Astrocyte (in vitro differentiated cells and primary cell): ENCODE measurements at regions not wholly inside any gene's neighbourhood (a gene's known extent, or its start where the extent isn't known, plus 50 kb on each side); places are given as distances from the start of the nearest gene placed in this dataset.

Experiments
- DNase-seq: peaks from one replicate; pipeline ENCODE4 v3.0.0-alpha.2; 2010; ENCODE audit warnings: low read depth
- FAIRE-seq: peaks from 2 replicates; lab custom pipeline; 2011; peaks lifted over from hg19 to GRCh38; lab: Jason Lieb, UNC
- H2AFZ ChIP-seq: 2 replicates; pipeline ENCODE4 v1.6.0; 2012; ENCODE audit warnings: low read depth, low read length, inconsistent platforms
- H3K27ac ChIP-seq: 2 replicates; pipeline ENCODE4 v1.5.1; 2011; ENCODE audit warnings: low read depth, low read length, inconsistent platforms
- H3K27me3 ChIP-seq: 2 replicates; pipeline ENCODE4 v1.6.0; 2011; ENCODE audit warnings: low read length, inconsistent platforms; ENCODE audit not compliant: insufficient read depth
- H3K36me3 ChIP-seq: 2 replicates; pipeline ENCODE4 v1.5.1; 2011; ENCODE audit warnings: low read length, inconsistent platforms; ENCODE audit not compliant: insufficient read depth
- H3K4me1 ChIP-seq: 2 replicates; pipeline ENCODE4 v1.5.1; 2011; ENCODE audit warnings: low read length, inconsistent platforms; ENCODE audit not compliant: insufficient read depth
- H3K4me2 ChIP-seq: 2 replicates; pipeline ENCODE4 v1.6.0; 2012; ENCODE audit warnings: low read length, inconsistent platforms
- H3K4me3 ChIP-seq: 2 replicates; pipeline ENCODE4 v1.5.1; 2011; ENCODE audit warnings: low read depth, mild to moderate bottlenecking, low read length, inconsistent platforms; ENCODE audit not compliant: insufficient read depth
- H3K79me2 ChIP-seq: 2 replicates; pipeline ENCODE4 v1.6.0; 2012; ENCODE audit warnings: mild to moderate bottlenecking, low read length, inconsistent platforms; ENCODE audit not compliant: insufficient read depth
- H3K9ac ChIP-seq: 2 replicates; pipeline ENCODE4 v1.6.0; 2012; ENCODE audit warnings: mild to moderate bottlenecking, low read length, inconsistent platforms
- H3K9me3 ChIP-seq: 2 replicates; pipeline ENCODE4 v1.5.1; 2012; ENCODE audit warnings: low read depth, mild to moderate bottlenecking, low read length, inconsistent platforms; ENCODE audit not compliant: insufficient read depth
- H4K20me1 ChIP-seq: 2 replicates; pipeline ENCODE4 v1.6.0; 2012; ENCODE audit warnings: low read length, inconsistent platforms; ENCODE audit not compliant: insufficient read depth
- H3K27ac Mint-ChIP-seq: one replicate; pipeline ENCODE4 v1.8.0; 2021; ENCODE audit warnings: mild to moderate bottlenecking, mixed read lengths; ENCODE audit not compliant: unreplicated experiment
- H3K27me3 Mint-ChIP-seq: one replicate; pipeline ENCODE4 v1.8.0; 2021; ENCODE audit warnings: low read depth, mixed read lengths; ENCODE audit not compliant: unreplicated experiment
- H3K36me3 Mint-ChIP-seq: one replicate; pipeline ENCODE4 v1.8.0; 2021; ENCODE audit warnings: low read depth, mixed read lengths; ENCODE audit not compliant: unreplicated experiment
- H3K4me1 Mint-ChIP-seq: one replicate; pipeline ENCODE4 v1.8.0; 2021; ENCODE audit warnings: low read depth, mixed read lengths; ENCODE audit not compliant: unreplicated experiment
- H3K4me3 Mint-ChIP-seq: one replicate; pipeline ENCODE4 v1.8.0; 2021; ENCODE audit warnings: mild to moderate bottlenecking, moderate library complexity, mixed read lengths; ENCODE audit not compliant: unreplicated experiment
- H3K9me3 Mint-ChIP-seq: one replicate; pipeline ENCODE4 v1.8.0; 2021; ENCODE audit warnings: mild to moderate bottlenecking, mixed read lengths; ENCODE audit not compliant: unreplicated experiment
- CTCF ChIP-seq: IDR thresholded peaks from 2 replicates; pipeline ENCODE4 v1.5.1; 2011; ENCODE audit warnings: low read depth, mild to moderate bottlenecking, inconsistent platforms, low read length, moderate library complexity; ENCODE audit not compliant: insufficient read depth
- EZH2 ChIP-seq: IDR thresholded peaks from 2 replicates; pipeline ENCODE4 v1.6.1; 2012; ENCODE audit warnings: mild to moderate bottlenecking, low read length, inconsistent platforms; ENCODE audit not compliant: insufficient read depth

GRCh38 chrX:107559506-107559905 is 68.8 kb upstream of the PRPS1 start:
- H4K20me1 ChIP-seq, result no peaks in the 10 kb centered on the region
- H3K27ac Mint-ChIP-seq, result peak overlapping the region; percentile 81
- no peak overlapping the region for H3K27ac ChIP-seq
- no peaks in the 10 kb centered on the region for H3K36me3 ChIP-seq
- H3K4me3 ChIP-seq, result no peak overlapping the region
- H3K4me3 Mint-ChIP-seq, result no peak overlapping the region
- peaks cover 38% of the 10 kb centered on the region for H3K4me1 Mint-ChIP-seq
- no peak for TF ChIP-seq CTCF
- no peak for TF ChIP-seq EZH2
- no peaks in the 10 kb centered on the region for H3K36me3 Mint-ChIP-seq
- peaks cover 33% of the 10 kb centered on the region for H3K4me1 ChIP-seq
- H3K9me3 Mint-ChIP-seq, result no peaks in the 10 kb centered on the region
- DNase-seq (no peak), FAIRE-seq (peak; percentile 100)
- no peak overlapping the region for H3K9ac ChIP-seq
- no peaks in the 10 kb centered on the region for H3K27me3 Mint-ChIP-seq
- no peaks in the 10 kb centered on the region for H3K79me2 ChIP-seq
- H3K4me2 ChIP-seq, result peak overlapping the region; percentile 11
- no peaks in the 10 kb centered on the region for H3K27me3 ChIP-seq
- no peaks in the 10 kb centered on the region for H3K9me3 ChIP-seq
- H2AFZ ChIP-seq, result no peak overlapping the region

- no peaks in the 10 kb centered on the region for H3K9me3 Mint-ChIP-seq
- H3K36me3 Mint-ChIP-seq, result no peaks in the 10 kb centered on the region
- no peaks in the 10 kb centered on the region for H3K9me3 ChIP-seq
- no peaks in the 10 kb centered on the region for H3K36me3 ChIP-seq
- FAIRE-seq (no peak), DNase-seq (no peak)
- no peak overlapping the region for H3K4me2 ChIP-seq
- H3K4me1 Mint-ChIP-seq, result peaks cover 43% of the 10 kb centered on the region
- H3K27ac Mint-ChIP-seq, result peak overlapping the region; percentile 81
- no peak overlapping the region for H3K4me3 Mint-ChIP-seq
- H3K27ac ChIP-seq, result no peak overlapping the region
- H3K4me1 ChIP-seq, result peaks cover 34% of the 10 kb centered on the region
- H3K27me3 ChIP-seq, result no peaks in the 10 kb centered on the region
- H4K20me1 ChIP-seq, result no peaks in the 10 kb centered on the region
- TF ChIP-seq EZH2, result no peak
- TF ChIP-seq CTCF, result no peak
- H3K4me3 ChIP-seq, result no peak overlapping the region
- no peaks in the 10 kb centered on the region for H3K27me3 Mint-ChIP-seq
- no peaks in the 10 kb centered on the region for H3K79me2 ChIP-seq
- no peak overlapping the region for H2AFZ ChIP-seq
- no peak overlapping the region for H3K9ac ChIP-seq
Observed at GRCh38 chrX:107560041-107560440, 68.3 kb upstream of the PRPS1 start.

- Histone ChIP-seq H3K79me2 (no peaks in the 10 kb centered on the region), H3K27ac (peak overlapping the region; percentile 79), H3K9ac (no peak overlapping the region), H3K4me2 (no peak overlapping the region), H4K20me1 (no peaks in the 10 kb centered on the region), H3K27me3 (no peaks in the 10 kb centered on the region), H3K36me3 (no peaks in the 10 kb centered on the region), H3K4me1 (peaks cover 38% of the 10 kb centered on the region), H2AFZ (no peak overlapping the region), H3K9me3 (no peaks in the 10 kb centered on the region), H3K4me3 (no peak overlapping the region)
- no peaks in the 10 kb centered on the region for H3K9me3 Mint-ChIP-seq
- H3K36me3 Mint-ChIP-seq, result no peaks in the 10 kb centered on the region
- H3K27me3 Mint-ChIP-seq, result no peaks in the 10 kb centered on the region
- H3K27ac Mint-ChIP-seq, result peak overlapping the region; percentile 88
- FAIRE-seq (peak; percentile 49), DNase-seq (no peak)
- peaks cover 47% of the 10 kb centered on the region for H3K4me1 Mint-ChIP-seq
- H3K4me3 Mint-ChIP-seq, result no peak overlapping the region
- no peak for TF ChIP-seq CTCF
- no peak for TF ChIP-seq EZH2
Observed at GRCh38 chrX:107560980-107561379, 67.3 kb upstream of the PRPS1 start.
